Fibroblast of peridontal ligament (primary cell): ENCODE measurements at regions not wholly inside any gene's neighbourhood (a gene's known extent, or its start where the extent isn't known, plus 50 kb on each side); places are given as distances from the start of the nearest gene placed in this dataset.
A peak's percentile ranks its signal among the peaks of the same experiment; 100 is the strongest.

ENCODE experiments used
- DNase-seq: peaks from one replicate; pipeline ENCODE4 v3.0.0-alpha.2; 2010; ENCODE audit errors: extremely low read depth

- no peak for DNase-seq
These were observed 154.5 kb upstream of the C11orf87 start for GRCh38 chr11:109267293-109268095.

GRCh38 chr11:109275931-109276330, 146.1 kb upstream of the C11orf87 start:
- DNase-seq, result no peak

GRCh38 chr11:109285465-109285864, 136.5 kb upstream of the C11orf87 start:
- no peak for DNase-seq

DNA sequence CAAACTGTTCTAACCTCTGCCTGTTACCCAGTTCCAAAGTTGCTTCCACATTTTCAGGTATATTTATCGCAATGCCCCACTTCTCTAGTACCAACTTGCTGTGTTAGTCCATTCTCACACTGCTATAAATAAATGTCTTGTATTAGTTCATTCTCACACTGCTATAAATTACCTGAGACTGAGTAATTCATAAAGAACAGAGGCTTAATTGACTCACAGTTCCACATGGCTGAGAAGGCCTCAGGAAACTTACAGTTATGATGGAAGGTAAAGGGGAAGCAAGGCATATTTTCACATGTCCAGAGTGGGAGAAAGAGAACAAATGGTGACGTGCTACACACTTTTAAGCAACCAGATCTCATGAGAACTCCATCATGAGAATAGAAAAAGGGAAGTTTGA, 130.4 kb upstream of the C11orf87 start:
- DNase-seq, result no peak

GRCh38 chr11:109298865-109299264, 123.1 kb upstream of the C11orf87 start:
- no peak for DNase-seq

GRCh38 chr11:109300211-109300610, 121.8 kb upstream of the C11orf87 start:
- no peak for DNase-seq

DNA sequence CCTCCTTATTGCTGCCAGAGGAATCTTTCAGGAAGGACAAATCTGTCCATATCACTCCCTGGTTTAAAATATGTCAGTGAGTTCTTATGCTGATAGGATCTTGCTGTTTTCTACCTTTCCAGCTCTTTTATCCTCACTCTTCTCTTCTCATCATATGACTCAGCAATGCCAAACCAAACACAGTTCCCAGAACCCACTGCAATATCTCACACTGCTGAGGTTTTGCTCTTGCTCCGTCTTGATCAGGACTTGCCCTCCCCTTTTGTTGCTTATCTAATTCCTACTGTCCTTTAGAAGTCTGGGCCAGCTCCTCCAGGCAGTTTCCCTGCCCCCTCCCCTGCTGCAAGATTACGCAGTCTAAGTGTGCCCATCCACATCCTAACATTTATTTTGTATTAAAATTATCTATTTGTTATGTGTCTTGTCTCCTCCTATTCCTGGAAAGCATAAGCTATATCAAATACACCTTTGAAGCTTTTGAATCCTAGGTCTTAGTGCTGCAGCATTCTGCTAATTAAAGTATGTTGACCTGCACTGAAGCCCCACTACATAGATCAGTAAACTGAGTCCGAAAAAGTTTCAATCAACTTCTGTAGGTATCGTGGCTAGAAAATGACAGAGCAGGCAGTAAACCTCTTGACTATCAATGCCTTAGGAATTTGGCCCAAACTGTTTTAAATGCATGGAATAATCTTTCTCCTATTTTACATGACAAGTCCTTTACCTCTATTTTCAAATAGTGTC, 119.2 kb upstream of the C11orf87 start:
- DNase-seq, result no peak

GRCh38 chr11:109303342-109303741, 118.6 kb upstream of the C11orf87 start:
- no peak for DNase-seq

DNA sequence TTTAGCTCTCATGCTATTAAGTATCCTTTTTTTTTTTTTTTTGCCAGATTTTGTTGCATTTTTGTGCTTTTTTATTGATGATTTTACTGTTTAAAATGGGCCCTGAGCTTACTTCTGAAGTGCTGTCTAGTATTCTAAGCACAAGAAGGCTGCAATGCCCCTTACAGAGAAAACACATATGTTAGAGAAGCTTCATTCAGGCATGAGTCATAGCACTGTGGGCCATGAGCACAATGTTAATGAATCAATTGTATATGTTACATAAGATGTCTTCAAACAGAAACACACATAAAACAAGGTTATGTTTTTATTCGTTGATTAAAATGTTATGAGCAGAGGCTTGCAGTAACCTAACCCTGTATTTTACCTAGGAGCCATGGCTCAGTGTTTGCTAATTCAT, 117.8 kb upstream of the C11orf87 start:
- DNase-seq, result peak; percentile 7

DNA sequence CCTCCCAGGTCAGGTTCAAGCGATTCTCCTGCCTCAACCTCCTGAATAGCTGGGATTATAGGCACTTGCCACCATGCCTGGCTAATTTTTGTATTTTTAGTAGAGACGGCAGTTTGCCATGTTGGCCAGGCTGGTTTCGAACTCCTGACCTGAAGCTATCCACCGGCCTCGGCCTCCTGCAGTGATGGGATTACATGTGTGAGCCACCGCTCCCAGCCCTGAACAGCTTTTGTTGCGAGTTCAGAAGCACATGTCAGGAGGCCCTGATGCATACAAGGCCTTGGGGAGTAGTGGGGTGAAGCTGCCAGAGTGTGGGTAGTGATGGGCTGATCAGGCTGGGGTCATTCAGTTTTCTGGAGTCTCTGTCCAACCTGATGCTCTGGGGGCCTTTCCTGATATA, 117.0 kb upstream of the C11orf87 start:
- DNase-seq, result no peak

DNA sequence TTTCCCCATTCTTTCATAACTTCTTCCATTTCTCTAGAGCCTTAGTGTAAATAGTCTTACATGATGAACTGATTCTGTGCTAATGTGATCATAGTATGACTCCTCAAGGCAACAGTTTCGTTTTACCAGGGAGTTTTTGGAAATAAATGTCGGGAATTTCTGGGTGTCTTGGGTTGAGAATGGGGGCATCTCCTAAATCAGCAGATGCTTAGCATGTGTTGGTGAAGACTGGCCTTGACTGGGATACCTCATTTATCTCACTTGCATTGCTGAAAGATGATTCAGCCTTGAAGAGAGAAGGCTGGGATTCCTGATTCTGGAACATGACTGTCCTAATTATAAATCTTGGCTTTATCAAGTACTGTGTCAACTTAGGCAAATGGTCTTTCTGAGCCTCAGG, 115.7 kb upstream of the C11orf87 start:
- DNase-seq, result no peak

GRCh38 chr11:109307366-109307765, 114.6 kb upstream of the C11orf87 start:
- no peak for DNase-seq

DNA sequence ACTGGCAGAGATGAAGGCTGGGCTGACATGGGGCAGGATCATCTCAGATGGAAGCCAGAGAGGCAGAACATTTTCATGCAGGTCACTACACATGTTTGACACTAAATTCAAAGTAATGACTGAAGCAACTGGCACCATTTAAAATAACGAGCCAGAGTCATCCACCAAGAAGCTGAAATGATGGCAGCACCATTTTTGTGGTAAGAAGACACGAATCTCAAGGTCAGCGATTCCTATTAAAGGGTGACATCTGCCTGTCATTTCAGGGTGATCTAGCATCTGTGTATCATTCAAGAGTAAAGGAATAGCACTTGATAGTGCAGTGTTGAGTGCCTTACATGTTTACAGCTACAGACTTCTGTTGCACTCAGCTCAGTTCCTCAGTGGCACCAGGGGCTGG, 113.4 kb upstream of the C11orf87 start:
- DNase-seq, result no peak

GRCh38 chr11:109309153-109309552, 112.8 kb upstream of the C11orf87 start:
- DNase-seq, result no peak

DNA sequence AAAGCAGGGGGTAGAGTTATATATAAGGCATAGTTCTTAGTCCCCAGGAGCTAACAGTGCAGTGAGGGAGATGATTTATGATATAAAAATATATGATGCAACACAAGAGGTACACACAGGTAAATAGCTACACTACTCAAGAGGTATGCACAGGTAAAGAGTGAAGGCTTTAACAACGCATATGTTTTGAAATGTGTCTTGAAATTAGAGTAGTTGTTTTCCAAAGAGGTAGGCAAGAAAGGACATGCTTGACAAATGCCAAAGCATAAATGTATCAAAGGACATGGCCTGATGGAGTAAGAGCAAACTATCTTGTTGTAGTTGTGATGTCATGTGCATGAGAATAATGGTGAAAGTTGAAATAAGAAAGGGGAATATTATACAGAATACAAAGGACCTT, 104.3 kb upstream of the C11orf87 start:
- DNase-seq, result no peak

GRCh38 chr11:109320595-109320994, 101.4 kb upstream of the C11orf87 start:
- no peak for DNase-seq

DNA sequence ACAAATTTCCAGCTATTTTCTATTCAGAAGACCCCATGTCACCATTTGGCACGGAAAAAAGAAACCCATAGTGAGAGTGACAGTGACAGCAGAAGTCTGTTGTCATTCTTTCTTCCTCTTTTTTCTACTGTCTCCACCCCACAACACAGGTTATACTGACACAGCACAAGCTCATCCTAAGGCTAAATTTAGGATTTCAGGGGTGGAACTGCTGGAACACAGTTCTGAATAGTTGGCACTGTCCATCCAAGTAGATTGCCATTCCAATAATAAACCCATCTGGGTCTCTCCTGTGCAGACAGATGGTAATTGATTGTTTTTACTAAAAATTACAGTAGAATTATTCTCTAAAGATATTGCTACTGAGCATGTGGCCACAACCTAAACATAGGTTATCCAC, 95.2 kb upstream of the C11orf87 start:
- DNase-seq, result no peak

- no peak for DNase-seq
These were observed 92.3 kb upstream of the C11orf87 start for GRCh38 chr11:109329716-109330115.

- DNase-seq, result peak; percentile 2
These were observed 83.9 kb upstream of the C11orf87 start for GRCh38 chr11:109338131-109338530.

- DNase-seq, result no peak
These were observed 79.7 kb upstream of the C11orf87 start for GRCh38 chr11:109342261-109342660.

GRCh38 chr11:109343242-109343641, 78.7 kb upstream of the C11orf87 start:
- DNase-seq, result no peak

DNA sequence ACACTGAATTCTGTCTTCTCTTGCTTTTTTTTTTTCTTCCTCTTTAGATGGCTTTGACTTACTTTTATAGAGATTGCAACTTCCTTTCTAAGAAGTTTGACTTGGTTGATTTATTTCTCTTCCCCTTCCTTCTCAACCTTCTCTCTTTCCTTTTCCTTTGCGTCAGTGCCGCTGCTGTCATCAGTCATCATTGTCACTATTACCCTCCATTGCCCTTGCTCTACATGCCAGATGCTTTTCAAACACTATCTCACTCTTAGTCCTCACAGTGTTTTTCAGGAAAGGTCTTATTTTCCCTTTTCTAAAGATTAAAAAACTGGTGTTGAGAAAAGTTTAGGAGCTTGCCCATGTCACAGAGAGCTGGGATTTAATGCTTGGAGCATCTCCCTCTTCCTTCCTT, 74.7 kb upstream of the C11orf87 start:
- DNase-seq, result no peak
